NCI-H510A (cell line): ENCODE measurements at regions not wholly inside any gene's neighbourhood (a gene's known extent, or its start where the extent isn't known, plus 50 kb on each side); places are given as distances from the start of the nearest gene placed in this dataset.
"Not testable (repeated sequence)": the region's sequence is repeated elsewhere in the genome, so short reads cannot be mapped to it uniquely, and the experiment has no call there.

Experiments
- DNase-seq: peaks from one replicate; lab custom pipeline; 2025; lab: John Stamatoyannopoulos, UW

GRCh38 chr1:222064388-222065211 is 322.7 kb upstream of the DUSP10 start:
- DNase-seq = no peak

GRCh38 chr1:222062640-222063039 is 320.8 kb upstream of the DUSP10 start:
- DNase-seq = no peak

GRCh38 chr1:222061711-222062359 is 319.9 kb upstream of the DUSP10 start:
- DNase-seq = no peak

GRCh38 chr1:222060210-222060916 is 318.5 kb upstream of the DUSP10 start:
- no peak for DNase-seq

GRCh38 chr1:222058249-222058648 is 316.4 kb upstream of the DUSP10 start:
- no peak for DNase-seq

- DNase-seq = no peak
Measured at GRCh38 chr1:222057162-222057561, 315.3 kb upstream of the DUSP10 start.

- DNase-seq = no peak
Measured at GRCh38 chr1:222054416-222054815, 312.5 kb upstream of the DUSP10 start.

GRCh38 chr1:222053790-222054294 is 312.0 kb upstream of the DUSP10 start:
- DNase-seq = no peak

GRCh38 chr1:222051311-222051710 is 309.4 kb upstream of the DUSP10 start:
- not testable (repeated sequence) for DNase-seq

- not testable (repeated sequence) for DNase-seq
Measured at GRCh38 chr1:222049661-222050060, 307.8 kb upstream of the DUSP10 start.

- no peak for DNase-seq
Measured at GRCh38 chr1:222049176-222049575, 307.3 kb upstream of the DUSP10 start.

GRCh38 chr1:222048094-222048595 is 306.3 kb upstream of the DUSP10 start:
- no peak for DNase-seq

GRCh38 chr1:222047366-222047765 is 305.5 kb upstream of the DUSP10 start:
- DNase-seq = no peak

GRCh38 chr1:222046684-222047263 is 304.9 kb upstream of the DUSP10 start:
- no peak for DNase-seq

- DNase-seq = no peak
Measured at GRCh38 chr1:222045786-222046185, 303.9 kb upstream of the DUSP10 start.

- no peak for DNase-seq
Measured at GRCh38 chr1:222045236-222045635, 303.3 kb upstream of the DUSP10 start.

GRCh38 chr1:222043444-222044292 is 301.8 kb upstream of the DUSP10 start:
- no peak for DNase-seq

GRCh38 chr1:222042120-222042519 is 300.2 kb upstream of the DUSP10 start:
- no peak for DNase-seq

- DNase-seq = no peak
Measured at GRCh38 chr1:222040955-222041354, 299.1 kb upstream of the DUSP10 start.

GRCh38 chr1:222040121-222040805 is 298.4 kb upstream of the DUSP10 start:
- DNase-seq = no peak

- no peak for DNase-seq
Measured at GRCh38 chr1:222038971-222039370, 297.1 kb upstream of the DUSP10 start.
